ENCODE measurements at regions not wholly inside any gene's neighbourhood (a gene's known extent, or its start where the extent isn't known, plus 50 kb on each side); places are given as distances from the start of the nearest gene placed in this dataset.
"Not testable (repeated sequence)": the region's sequence is repeated elsewhere in the genome, so short reads cannot be mapped to it uniquely, and the experiment has no call there.

DNA sequence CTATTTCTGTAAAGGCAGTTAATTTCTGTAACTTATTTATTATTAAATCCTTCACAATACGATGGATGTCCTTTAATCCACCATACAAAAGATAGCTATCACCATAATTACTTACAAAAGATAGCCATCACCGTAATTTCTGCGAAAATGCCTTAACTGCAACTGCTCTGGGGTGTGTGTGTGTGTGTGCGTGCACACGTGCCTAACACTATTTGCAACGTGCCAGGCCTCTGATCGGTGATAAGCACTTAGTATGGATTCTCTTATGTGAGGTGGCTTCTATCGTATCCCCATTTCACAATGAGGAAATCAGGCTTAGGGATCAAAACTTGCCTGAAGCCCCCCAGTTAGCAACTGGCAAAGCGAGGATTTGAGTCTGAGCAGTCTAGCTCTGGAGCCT is 67.1 kb upstream of the RBM24 start:
- intact Hi-C loops (cut with DNase I): no loop called here
- TF ChIP-seq, protein P1, sequence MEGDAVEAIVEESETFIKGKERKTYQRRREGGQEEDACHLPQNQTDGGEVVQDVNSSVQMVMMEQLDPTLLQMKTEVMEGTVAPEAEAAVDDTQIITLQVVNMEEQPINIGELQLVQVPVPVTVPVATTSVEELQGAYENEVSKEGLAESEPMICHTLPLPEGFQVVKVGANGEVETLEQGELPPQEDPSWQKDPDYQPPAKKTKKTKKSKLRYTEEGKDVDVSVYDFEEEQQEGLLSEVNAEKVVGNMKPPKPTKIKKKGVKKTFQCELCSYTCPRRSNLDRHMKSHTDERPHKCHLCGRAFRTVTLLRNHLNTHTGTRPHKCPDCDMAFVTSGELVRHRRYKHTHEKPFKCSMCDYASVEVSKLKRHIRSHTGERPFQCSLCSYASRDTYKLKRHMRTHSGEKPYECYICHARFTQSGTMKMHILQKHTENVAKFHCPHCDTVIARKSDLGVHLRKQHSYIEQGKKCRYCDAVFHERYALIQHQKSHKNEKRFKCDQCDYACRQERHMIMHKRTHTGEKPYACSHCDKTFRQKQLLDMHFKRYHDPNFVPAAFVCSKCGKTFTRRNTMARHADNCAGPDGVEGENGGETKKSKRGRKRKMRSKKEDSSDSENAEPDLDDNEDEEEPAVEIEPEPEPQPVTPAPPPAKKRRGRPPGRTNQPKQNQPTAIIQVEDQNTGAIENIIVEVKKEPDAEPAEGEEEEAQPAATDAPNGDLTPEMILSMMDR (IDR thresholded peaks at IDR 0.05): no peak
- no peak for DNase-seq
- Histone ChIP-seq H3K4me3 (no peak overlapping the region), H3K27me3 (no peaks in the 10 kb centered on the region), H3K4me1 (peaks cover 0 to 27% (median 6%) of the 10 kb centered on the region in 9 donors), H3K27ac (no peak overlapping the region), H3K36me3 (no peaks in the 10 kb centered on the region), H3K9me3 (peaks cover 0 to 21% (median 0%) of the 10 kb centered on the region in 11 donors)
- WGBS, 2 donors: 86% methylated on average over 9 of the region's 9 CpGs
- ATAC-seq: no peak

DNA sequence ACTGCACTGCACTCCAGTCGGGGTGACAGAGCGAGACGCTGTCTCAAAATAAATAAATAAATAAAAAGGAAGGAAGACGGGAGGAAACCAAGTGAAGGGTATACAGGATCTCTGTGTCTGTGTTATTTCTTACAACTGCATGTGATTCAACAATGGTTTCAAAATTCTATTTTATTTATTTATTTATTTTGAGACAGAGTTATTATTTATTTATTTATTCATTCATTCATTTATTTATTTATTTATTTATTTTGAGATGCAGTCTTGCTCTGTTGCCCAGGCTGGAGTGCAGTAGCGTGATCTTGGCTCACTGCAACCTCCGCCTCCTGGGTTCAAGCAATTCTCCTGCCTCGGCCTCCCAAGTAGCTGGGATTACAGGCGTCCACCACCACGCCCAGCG is 64.2 kb upstream of the RBM24 start:
- H3K36me3 ChIP-seq; DNase-seq; H3K27ac ChIP-seq; H3K4me3 ChIP-seq; intact Hi-C loops (cut with DNase I); ATAC-seq; H3K27me3 ChIP-seq: not testable (repeated sequence)
- peaks cover 0 to 21% (median 0%) of the 10 kb centered on the region in 11 donors for H3K9me3 ChIP-seq
- WGBS, 2 donors: 91 to 97% methylated on average over 10 of the region's 10 CpGs
- H3K4me1 ChIP-seq: peaks cover 0 to 26% (median 6%) of the 10 kb centered on the region in 9 donors

DNA sequence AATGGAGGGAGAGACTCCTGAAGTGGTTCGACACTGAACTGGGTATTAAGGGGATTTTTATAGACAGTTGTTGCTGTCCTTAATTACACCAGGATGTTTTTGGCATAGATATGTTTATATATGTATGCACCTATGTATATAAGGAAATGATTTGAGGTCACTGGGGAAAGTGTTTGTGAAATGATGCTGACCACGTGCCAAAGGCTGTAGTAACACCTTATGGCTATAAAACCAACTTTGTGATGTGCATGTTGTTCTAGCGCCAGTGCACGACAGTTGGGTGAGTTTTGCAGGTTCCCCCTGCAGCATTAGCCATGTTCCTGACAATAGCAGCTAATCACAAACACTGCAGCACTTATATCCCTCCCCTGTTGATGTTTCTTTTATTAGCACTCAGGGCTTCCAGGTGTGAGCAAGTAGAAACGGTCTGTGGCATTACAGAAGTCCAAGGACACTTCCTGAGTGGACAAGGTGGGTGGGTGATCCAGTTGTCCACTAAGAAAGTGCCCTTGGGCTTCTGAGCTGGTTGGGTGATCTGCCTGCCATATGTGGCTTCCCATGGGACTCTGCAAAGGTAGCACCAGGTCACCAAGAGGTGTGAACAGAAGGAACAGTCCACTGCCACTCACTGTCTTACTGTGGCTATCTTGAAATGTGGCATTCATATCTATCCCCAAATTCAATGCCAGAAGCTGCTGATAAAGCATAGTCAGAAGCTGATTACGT is 63.0 kb upstream of the RBM24 start:
- ATAC-seq (peak in 3 of 8 donors; percentile 33 to 50 (median 47)), DNase-seq (no peak)
- intact Hi-C loops (cut with DNase I): no loop called here
- WGBS, 2 donors: 60 to 61% methylated on average over 6 of the region's 6 CpGs
- Histone ChIP-seq H3K4me3 (no peak overlapping the region), H3K36me3 (no peaks in the 10 kb centered on the region), H3K9me3 (peaks cover 0 to 21% (median 0%) of the 10 kb centered on the region in 11 donors), H3K4me1 (peaks cover 0 to 14% (median 0%) of the 10 kb centered on the region in 9 donors), H3K27me3 (no peaks in the 10 kb centered on the region), H3K27ac (no peak overlapping the region)
- TF ChIP-seq, protein P1 (IDR thresholded peaks at IDR 0.05): no peak

DNA sequence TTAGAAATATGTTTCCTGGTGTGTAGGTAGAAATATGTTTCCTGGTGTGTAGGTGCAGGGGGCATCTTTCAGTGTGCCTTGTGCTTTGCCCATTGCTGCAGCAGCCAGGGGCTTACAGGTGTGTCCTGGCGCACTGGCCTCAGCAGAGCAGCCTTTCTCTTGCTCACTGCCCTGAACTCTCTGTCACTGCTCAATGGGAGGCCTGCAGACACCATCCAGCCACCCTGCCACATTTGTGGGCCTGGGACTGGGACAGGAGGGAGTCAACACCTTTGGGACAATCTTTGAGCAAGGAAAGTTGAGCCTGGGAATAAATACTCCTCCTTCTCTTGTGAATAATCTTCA is 62.4 kb upstream of the RBM24 start:
- DNase-seq: no peak
- no peak overlapping the region for H3K27ac ChIP-seq
- no peak overlapping the region for H3K4me3 ChIP-seq
- intact Hi-C loops (cut with DNase I): no loop called here
- no peaks in the 10 kb centered on the region for H3K27me3 ChIP-seq
- 88 to 89% methylated on average over 1 of the region's 1 CpG for WGBS, 2 donors
- peak in 2 of 8 donors; percentile 22 to 62 for ATAC-seq
- H3K36me3 ChIP-seq: no peaks in the 10 kb centered on the region
- peaks cover 0 to 21% (median 0%) of the 10 kb centered on the region in 11 donors for H3K9me3 ChIP-seq
- TF ChIP-seq, protein P1 (IDR thresholded peaks at IDR 0.05): no peak
- H3K4me1 ChIP-seq: peaks cover 0 to 8% (median 0%) of the 10 kb centered on the region in 9 donors

DNA sequence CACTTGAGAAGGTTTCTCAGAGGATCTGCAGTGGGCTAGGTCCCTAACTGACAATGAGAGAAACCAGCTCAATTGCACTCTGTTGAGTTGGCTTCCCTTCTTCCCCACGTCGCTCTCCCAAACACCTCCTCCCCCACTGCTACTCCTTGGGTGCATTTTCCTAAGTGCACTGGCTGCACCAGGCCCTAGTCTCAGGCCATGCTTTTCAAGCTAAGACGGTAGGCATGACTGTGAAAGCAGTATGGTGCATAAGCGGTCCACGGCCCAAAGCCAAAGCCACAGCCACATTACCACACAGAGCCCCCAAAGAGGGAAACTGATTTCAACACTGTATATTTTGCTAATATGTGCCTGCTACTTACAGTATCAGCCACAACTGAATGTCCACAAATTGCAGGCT is 62.1 kb upstream of the RBM24 start:
- intact Hi-C loops (cut with DNase I): no loop called here
- Histone ChIP-seq H3K4me1 (peaks cover 0 to 6% (median 0%) of the 10 kb centered on the region in 9 donors), H3K36me3 (no peaks in the 10 kb centered on the region), H3K27me3 (no peaks in the 10 kb centered on the region), H3K4me3 (no peak overlapping the region), H3K27ac (no peak overlapping the region), H3K9me3 (peaks cover 0 to 21% (median 0%) of the 10 kb centered on the region in 11 donors)
- DNase-seq: no peak
- ATAC-seq: peak in 2 of 8 donors; percentile 19 to 38
- 74 to 78% methylated on average over 5 of the region's 5 CpGs for WGBS, 2 donors
- TF ChIP-seq, protein P1 (IDR thresholded peaks at IDR 0.05): no peak

Measured in heart right ventricle (tissue), 16 donors.